Liver (tissue), 7 donors: ENCODE measurements at regions not wholly inside any gene's neighbourhood (a gene's known extent, or its start where the extent isn't known, plus 50 kb on each side); places are given as distances from the start of the nearest gene placed in this dataset.

Experiments used
- DNase-seq: peaks from one replicate; pipeline ENCODE4 v3.0.0-alpha.2; 2017; ENCODE audit warnings: low spot score
- H3K27ac ChIP-seq, 2 donors: one replicate each; pipeline ENCODE4 v1.7.0; 2013; ENCODE audit warnings: inconsistent platforms in 2 of 2, low read length in 2 of 2, control low read depth in 1 of 2, low read depth in 1 of 2, mild to moderate bottlenecking in 1 of 2
- H3K27me3 ChIP-seq, 4 donors: one replicate each; pipeline versions ENCODE4 v1.6.1 to v1.7.0; 2013; ENCODE audit warnings: low read length in 3 of 4, inconsistent platforms in 1 of 4, mild to moderate bottlenecking in 1 of 4, moderate library complexity in 1 of 4; ENCODE audit not compliant: control insufficient read depth in 4 of 4, insufficient read depth in 4 of 4
- H3K36me3 ChIP-seq, 4 donors: one replicate each; pipeline versions ENCODE4 v1.6.1 to v1.7.0; 2013; ENCODE audit warnings: low read length in 3 of 4, mild to moderate bottlenecking in 3 of 4, low read depth in 1 of 4, moderate library complexity in 1 of 4; ENCODE audit not compliant: control insufficient read depth in 4 of 4, insufficient read depth in 3 of 4
- H3K4me1 ChIP-seq, 4 donors: one replicate each; pipeline versions ENCODE4 v1.6.1 to v1.7.0; 2013; ENCODE audit warnings: low read length in 3 of 4, mild to moderate bottlenecking in 3 of 4, moderate library complexity in 1 of 4; ENCODE audit not compliant: control insufficient read depth in 4 of 4, insufficient read depth in 4 of 4
- H3K4me3 ChIP-seq, 3 donors: one replicate each; pipeline versions ENCODE4 v1.6.1 to v1.7.0; 2013; ENCODE audit warnings: low read length in 3 of 3, control low read depth in 1 of 3, low read depth in 1 of 3, mild to moderate bottlenecking in 1 of 3
- H3K9ac ChIP-seq, 2 donors: one replicate each; pipeline ENCODE4 v1.7.0; 2013; ENCODE audit warnings: low read length in 2 of 2, mild to moderate bottlenecking in 2 of 2, moderate library complexity in 2 of 2, control low read depth in 1 of 2, low read depth in 1 of 2
- H3K9me3 ChIP-seq, 4 donors: one replicate each; pipeline versions ENCODE4 v1.6.1 to v1.7.0; 2013; ENCODE audit warnings: low read length in 3 of 4; ENCODE audit not compliant: control insufficient read depth in 4 of 4
- FOXA1 ChIP-seq: IDR thresholded peaks from 2 replicates; pipeline ENCODE4 v1.6.1; 2016; ENCODE audit warnings: antibody characterized with exemption
- FOXA2 ChIP-seq: IDR thresholded peaks from 2 replicates; pipeline ENCODE4 v1.6.1; 2016; ENCODE audit warnings: antibody characterized with exemption
- GABPA ChIP-seq, 2 donors: IDR thresholded peaks in 1 of 2; conservative IDR thresholded peaks in 1 of 2; 2 replicates each; pipeline ENCODE4 v1.6.1; 2016; ENCODE audit warnings: antibody characterized with exemption in 2 of 2, mild to moderate bottlenecking in 1 of 2, moderate library complexity in 1 of 2
- HNF4A ChIP-seq, 2 donors: conservative IDR thresholded peaks; 2 replicates each; pipeline ENCODE4 v1.6.1; 2016; ENCODE audit warnings: antibody characterized with exemption in 2 of 2, mild to moderate bottlenecking in 2 of 2
- HNF4G ChIP-seq: IDR thresholded peaks from 2 replicates; pipeline ENCODE4 v1.6.1; 2016; ENCODE audit warnings: antibody characterized with exemption
- JUND ChIP-seq, 2 donors: IDR thresholded peaks; 2 replicates each; pipeline ENCODE4 v1.6.1; 2016; ENCODE audit warnings: antibody characterized with exemption in 2 of 2
- NR2F2 ChIP-seq: IDR thresholded peaks from 2 replicates; pipeline ENCODE4 v1.6.1; 2016; ENCODE audit warnings: antibody characterized with exemption
- RAD21 ChIP-seq, 2 donors: IDR thresholded peaks; 2 replicates each; pipeline ENCODE4 v1.6.1; 2016; ENCODE audit warnings: antibody characterized with exemption in 2 of 2, mild to moderate bottlenecking in 2 of 2
- RXRA ChIP-seq, 2 donors: IDR thresholded peaks; 2 replicates each; pipeline ENCODE4 v1.6.1; 2017 to 2018; ENCODE audit warnings: antibody characterized with exemption in 2 of 2, mild to moderate bottlenecking in 1 of 2
- SP1 ChIP-seq: IDR thresholded peaks from 2 replicates; pipeline ENCODE4 v1.6.1; 2018; ENCODE audit warnings: antibody characterized with exemption, mild to moderate bottlenecking
- TAF1 ChIP-seq: conservative IDR thresholded peaks from 2 replicates; pipeline ENCODE4 v1.6.1; 2016; ENCODE audit warnings: antibody characterized with exemption, mild to moderate bottlenecking
- YY1 ChIP-seq: IDR thresholded peaks from 2 replicates; pipeline ENCODE4 v1.6.1; 2016; ENCODE audit warnings: antibody characterized with exemption, mild to moderate bottlenecking
- TF ChIP-seq, protein P1 (sequence below): fragments of 150-350 bp; IDR thresholded peaks from 2 replicates; pipeline ENCODE4 v1.5.1; 2017; ENCODE audit warnings: improper control_type of control experiment, low read depth, low read length; ENCODE audit not compliant: missing input control
- TF ChIP-seq, protein P2 (sequence below): IDR thresholded peaks from 2 replicates; pipeline ENCODE4 v1.6.1; 2016; ENCODE audit warnings: antibody characterized with exemption
- TF ChIP-seq, protein P3 (sequence below): IDR thresholded peaks from 2 replicates; pipeline ENCODE4 v1.6.1; 2016; ENCODE audit warnings: antibody characterized with exemption, mild to moderate bottlenecking
- TF ChIP-seq, protein P4 (sequence below): IDR thresholded peaks from 2 replicates; pipeline ENCODE4 v1.6.1; 2016; ENCODE audit warnings: antibody characterized with exemption
- donor health status: healthy.
- donor health status: healthy.
- donor health status: healthy.
- donor health status: healthy.

DNA sequence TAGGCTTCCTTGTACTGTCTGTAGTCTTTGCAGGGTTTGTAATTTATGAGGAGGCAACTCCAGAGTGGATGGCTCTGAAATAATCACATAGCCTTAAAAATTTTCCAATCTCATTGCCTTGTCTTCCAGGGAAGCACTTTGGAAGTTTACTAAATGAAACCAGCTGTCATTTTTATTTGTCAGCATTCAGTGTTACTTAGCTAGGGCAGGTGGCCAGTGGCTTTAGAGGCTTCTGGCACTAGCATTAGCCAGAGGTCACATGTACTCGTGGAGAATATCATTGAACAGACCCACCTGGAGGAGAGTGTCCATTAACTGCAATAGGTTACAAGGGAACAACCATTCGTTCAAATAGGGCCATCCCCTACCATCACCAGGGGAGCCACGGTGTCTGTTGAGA, 160.3 kb upstream of the SLC28A3 start (continued):
- TF ChIP-seq, protein P1, sequence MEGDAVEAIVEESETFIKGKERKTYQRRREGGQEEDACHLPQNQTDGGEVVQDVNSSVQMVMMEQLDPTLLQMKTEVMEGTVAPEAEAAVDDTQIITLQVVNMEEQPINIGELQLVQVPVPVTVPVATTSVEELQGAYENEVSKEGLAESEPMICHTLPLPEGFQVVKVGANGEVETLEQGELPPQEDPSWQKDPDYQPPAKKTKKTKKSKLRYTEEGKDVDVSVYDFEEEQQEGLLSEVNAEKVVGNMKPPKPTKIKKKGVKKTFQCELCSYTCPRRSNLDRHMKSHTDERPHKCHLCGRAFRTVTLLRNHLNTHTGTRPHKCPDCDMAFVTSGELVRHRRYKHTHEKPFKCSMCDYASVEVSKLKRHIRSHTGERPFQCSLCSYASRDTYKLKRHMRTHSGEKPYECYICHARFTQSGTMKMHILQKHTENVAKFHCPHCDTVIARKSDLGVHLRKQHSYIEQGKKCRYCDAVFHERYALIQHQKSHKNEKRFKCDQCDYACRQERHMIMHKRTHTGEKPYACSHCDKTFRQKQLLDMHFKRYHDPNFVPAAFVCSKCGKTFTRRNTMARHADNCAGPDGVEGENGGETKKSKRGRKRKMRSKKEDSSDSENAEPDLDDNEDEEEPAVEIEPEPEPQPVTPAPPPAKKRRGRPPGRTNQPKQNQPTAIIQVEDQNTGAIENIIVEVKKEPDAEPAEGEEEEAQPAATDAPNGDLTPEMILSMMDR, result no peak
- TF ChIP-seq NR2F2, result no peak

DNA sequence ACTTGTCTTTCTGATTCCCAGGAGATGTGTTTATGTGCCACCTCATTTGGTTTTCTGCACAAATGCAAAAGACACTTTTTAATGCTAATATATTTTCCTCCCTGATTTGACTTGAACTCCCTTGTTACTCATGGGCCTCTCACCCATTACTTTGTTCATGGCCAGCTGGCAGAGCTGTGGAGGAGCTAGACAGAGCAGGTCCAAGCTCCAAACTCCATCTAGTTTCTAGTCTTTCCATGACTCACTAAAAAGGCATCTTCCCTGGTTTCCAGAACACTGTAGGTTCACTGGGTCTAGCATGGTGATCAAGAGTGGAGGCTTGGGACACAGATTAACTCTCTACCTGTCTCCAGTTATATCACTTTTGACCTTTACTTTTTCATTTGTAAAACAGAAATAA, 161.0 kb upstream of the SLC28A3 start:
- no peaks in the 10 kb centered on the region for H3K36me3 ChIP-seq
- TF ChIP-seq, protein P2, sequence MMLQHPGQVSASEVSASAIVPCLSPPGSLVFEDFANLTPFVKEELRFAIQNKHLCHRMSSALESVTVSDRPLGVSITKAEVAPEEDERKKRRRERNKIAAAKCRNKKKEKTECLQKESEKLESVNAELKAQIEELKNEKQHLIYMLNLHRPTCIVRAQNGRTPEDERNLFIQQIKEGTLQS, result no peak
- no peak for TF ChIP-seq HNF4A (conservative IDR thresholded peaks at IDR 0.05)
- no peak for TF ChIP-seq FOXA1
- no peak for TF ChIP-seq SP1
- no peak for TF ChIP-seq RAD21 (IDR thresholded peaks at IDR 0.05)
- no peak for TF ChIP-seq RXRA (IDR thresholded peaks at IDR 0.05)
- TF ChIP-seq, protein P3, sequence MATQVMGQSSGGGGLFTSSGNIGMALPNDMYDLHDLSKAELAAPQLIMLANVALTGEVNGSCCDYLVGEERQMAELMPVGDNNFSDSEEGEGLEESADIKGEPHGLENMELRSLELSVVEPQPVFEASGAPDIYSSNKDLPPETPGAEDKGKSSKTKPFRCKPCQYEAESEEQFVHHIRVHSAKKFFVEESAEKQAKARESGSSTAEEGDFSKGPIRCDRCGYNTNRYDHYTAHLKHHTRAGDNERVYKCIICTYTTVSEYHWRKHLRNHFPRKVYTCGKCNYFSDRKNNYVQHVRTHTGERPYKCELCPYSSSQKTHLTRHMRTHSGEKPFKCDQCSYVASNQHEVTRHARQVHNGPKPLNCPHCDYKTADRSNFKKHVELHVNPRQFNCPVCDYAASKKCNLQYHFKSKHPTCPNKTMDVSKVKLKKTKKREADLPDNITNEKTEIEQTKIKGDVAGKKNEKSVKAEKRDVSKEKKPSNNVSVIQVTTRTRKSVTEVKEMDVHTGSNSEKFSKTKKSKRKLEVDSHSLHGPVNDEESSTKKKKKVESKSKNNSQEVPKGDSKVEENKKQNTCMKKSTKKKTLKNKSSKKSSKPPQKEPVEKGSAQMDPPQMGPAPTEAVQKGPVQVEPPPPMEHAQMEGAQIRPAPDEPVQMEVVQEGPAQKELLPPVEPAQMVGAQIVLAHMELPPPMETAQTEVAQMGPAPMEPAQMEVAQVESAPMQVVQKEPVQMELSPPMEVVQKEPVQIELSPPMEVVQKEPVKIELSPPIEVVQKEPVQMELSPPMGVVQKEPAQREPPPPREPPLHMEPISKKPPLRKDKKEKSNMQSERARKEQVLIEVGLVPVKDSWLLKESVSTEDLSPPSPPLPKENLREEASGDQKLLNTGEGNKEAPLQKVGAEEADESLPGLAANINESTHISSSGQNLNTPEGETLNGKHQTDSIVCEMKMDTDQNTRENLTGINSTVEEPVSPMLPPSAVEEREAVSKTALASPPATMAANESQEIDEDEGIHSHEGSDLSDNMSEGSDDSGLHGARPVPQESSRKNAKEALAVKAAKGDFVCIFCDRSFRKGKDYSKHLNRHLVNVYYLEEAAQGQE, result no peak
- TF ChIP-seq, protein P4, sequence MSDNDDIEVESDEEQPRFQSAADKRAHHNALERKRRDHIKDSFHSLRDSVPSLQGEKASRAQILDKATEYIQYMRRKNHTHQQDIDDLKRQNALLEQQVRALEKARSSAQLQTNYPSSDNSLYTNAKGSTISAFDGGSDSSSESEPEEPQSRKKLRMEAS, result no peak
- TF ChIP-seq, protein P1, result no peak
- TF ChIP-seq GABPA (IDR thresholded peaks at IDR 0.05 in 1 of 2, conservative IDR thresholded peaks at IDR 0.05 in 1 of 2), result no peak
- TF ChIP-seq NR2F2, result no peak
- TF ChIP-seq YY1, result no peak
- no peak for TF ChIP-seq HNF4G
- no peak for TF ChIP-seq JUND (IDR thresholded peaks at IDR 0.05)
- no peak for TF ChIP-seq TAF1
- TF ChIP-seq FOXA2, result no peak
- no peak overlapping the region for H3K4me3 ChIP-seq
- DNase-seq, result no peak
- peaks cover 0 to 4% (median 0%) of the 10 kb centered on the region in 4 donors for H3K27me3 ChIP-seq
- no peak overlapping the region for H3K9ac ChIP-seq
- no peaks in the 10 kb centered on the region for H3K4me1 ChIP-seq
- peaks cover 0 to 13% (median 5%) of the 10 kb centered on the region in 4 donors for H3K9me3 ChIP-seq
- no peak overlapping the region for H3K27ac ChIP-seq
